Right renal cortex interstitium (tissue), 3 donors: ENCODE measurements at regions not wholly inside any gene's neighbourhood (a gene's known extent, or its start where the extent isn't known, plus 50 kb on each side); places are given as distances from the start of the nearest gene placed in this dataset.
"Not testable (repeated sequence)": the region's sequence is repeated elsewhere in the genome, so short reads cannot be mapped to it uniquely, and the experiment has no call there.

Source experiments
- DNase-seq, 3 donors: peaks; one replicate each; pipeline ENCODE4 v3.0.0-alpha.2; 2013; ENCODE audit warnings: low read depth in 3 of 3, low spot score in 2 of 3

GRCh38 chrX:39764441-39764914 is 333.3 kb downstream of the BCOR start:
- no peak for DNase-seq

DNA sequence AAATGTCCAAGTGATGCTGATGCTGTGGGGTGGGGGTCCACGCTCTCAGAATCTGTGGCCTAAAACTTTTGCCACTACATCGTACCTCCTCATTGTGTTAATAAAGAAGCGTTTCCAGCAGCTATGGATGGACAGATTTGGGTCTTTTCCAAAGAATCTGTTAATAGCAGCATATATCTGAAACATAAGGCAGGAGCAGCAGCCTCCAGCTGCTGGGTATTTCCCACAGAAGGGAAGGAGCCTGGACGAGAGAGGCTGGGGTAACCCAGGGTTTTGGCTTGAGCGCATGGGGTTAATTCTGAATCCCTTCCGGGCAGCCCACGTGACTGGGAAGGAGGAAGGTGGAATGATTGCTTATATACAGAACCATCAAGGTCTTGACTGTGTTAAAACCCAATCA is 332.4 kb downstream of the BCOR start:
- no peak for DNase-seq

GRCh38 chrX:39766085-39766726 is 331.6 kb downstream of the BCOR start:
- no peak for DNase-seq

- DNase-seq: no peak
These were observed 330.9 kb downstream of the BCOR start for GRCh38 chrX:39766855-39767254.

DNA sequence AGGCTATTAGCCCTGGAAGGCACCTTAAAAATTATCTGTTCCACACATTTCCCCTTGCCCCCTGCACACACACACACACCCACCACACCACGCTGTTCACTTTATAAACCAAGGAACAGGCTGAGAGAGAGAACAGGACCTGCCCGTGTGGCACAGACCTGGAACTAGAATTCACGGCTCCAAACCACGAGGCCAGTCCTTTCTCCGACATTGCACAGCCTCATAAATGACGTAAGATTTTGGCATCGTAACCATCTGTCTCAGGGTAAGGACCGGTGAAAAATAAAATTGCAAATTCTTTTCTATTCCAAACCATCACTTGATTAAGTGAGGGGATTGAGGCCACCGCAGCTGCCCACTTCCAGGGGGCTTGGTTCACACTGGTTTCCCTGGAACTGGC is 330.3 kb downstream of the BCOR start:
- no peak for DNase-seq

- DNase-seq: no peak
These were observed 328.0 kb downstream of the BCOR start for GRCh38 chrX:39769748-39770147.

- DNase-seq: no peak
These were observed 326.7 kb downstream of the BCOR start for GRCh38 chrX:39771089-39771488.

DNA sequence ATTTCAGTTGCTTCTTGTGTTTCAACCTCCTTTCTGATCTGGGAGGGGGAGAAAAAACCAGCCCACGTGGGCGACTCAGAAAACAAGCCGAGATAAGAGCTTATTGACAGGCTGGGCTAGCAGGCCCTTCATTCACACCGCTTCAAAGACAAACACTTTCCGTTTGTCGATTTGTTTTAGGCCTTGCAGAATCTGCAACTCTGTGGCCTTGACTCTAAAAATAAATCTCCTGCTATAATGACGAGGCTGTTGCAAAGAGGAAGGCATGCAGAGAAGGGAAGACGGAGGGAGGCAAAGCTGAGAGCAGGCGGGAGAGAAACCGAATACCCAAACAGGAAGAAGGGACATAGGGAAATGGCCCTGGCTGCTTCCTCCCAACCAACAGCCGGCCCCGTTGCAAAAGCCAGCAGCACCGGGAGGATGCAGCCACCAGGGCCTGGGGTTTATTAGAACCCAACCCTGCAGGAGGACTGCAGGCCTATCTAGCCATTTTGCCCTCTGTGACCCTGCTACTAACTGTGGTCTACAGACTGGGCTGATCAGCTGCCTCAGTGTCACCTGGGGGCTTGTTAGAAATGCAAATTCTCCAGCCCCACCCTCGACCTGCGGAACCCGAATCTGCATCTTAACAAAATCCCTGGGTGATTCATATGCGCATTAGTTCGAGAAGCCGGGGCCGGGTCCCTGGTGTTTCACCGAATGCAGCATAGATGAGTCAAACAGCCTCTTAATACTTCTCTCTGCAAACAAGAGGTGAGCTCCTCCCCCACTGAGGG is 325.5 kb downstream of the BCOR start:
- no peak for DNase-seq

DNA sequence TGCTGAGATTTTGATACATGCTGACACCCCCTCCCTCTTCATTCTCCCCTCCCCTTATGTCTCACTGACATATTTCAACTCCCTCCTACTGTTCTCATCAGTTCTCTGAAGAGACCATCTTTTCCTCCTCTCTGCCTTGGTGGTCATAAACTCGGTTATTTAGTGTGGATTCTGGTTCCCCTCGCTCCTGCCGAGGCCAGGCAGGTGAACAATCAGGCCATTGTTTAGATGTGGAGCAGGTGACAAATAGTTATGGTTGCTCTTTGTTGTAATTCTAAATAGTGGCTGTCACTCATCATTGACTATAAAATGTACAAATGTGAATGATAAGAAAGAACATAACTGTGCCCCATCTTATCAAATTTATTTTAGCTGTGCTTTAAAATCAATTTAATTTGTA is 324.6 kb downstream of the BCOR start:
- no peak for DNase-seq

- DNase-seq: no peak
These were observed 323.6 kb downstream of the BCOR start for GRCh38 chrX:39773923-39774773.

GRCh38 chrX:39774774-39775328 is 322.9 kb downstream of the BCOR start:
- DNase-seq: no peak

GRCh38 chrX:39777623-39778025 is 320.1 kb downstream of the BCOR start:
- no peak for DNase-seq

DNA sequence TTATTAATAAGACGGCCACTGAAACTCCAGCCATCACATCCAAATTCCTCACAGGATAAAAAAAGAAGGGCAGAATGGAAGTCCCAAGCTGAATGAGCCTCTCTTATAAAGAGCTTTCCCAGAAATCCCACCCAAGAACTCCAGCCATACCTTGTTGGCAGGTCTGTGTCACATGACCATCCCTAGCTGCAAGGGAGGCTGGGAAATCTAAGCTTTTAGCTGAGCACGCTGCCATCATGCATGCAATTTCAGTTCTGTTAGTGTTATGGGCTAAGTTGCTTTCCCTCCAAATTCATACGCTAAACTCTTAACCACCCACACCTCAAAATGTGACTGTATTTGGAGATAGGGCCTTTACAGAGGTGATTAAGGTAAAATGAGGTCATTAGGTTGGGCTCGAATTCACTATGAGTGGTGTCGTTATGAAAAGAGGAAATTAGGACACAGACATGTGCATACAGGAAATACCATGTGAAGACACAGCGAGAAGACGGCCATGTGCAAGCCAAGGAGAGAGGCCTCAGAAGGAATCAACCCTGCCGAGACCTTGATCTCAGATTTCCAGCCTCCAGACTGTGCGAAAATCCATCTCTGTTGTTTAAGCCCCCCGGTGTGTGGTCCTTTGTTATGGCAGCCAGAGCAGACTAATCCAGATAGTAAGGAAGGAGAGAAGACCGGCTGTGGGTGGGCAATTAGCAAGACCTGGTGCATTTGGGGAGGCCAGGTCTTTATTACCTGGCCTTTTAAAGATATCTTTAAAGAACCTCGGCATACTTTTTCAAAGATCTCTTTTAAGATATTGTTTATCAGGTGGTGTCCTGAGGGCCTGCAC is 317.6 kb downstream of the BCOR start:
- no peak for DNase-seq

GRCh38 chrX:39782276-39782675 is 315.5 kb downstream of the BCOR start:
- no peak for DNase-seq

- DNase-seq: no peak
These were observed 309.8 kb downstream of the BCOR start for GRCh38 chrX:39787999-39788398.

GRCh38 chrX:39788521-39788920 is 309.2 kb downstream of the BCOR start:
- no peak for DNase-seq

- no peak for DNase-seq
These were observed 306.1 kb downstream of the BCOR start for GRCh38 chrX:39791691-39792090.

DNA sequence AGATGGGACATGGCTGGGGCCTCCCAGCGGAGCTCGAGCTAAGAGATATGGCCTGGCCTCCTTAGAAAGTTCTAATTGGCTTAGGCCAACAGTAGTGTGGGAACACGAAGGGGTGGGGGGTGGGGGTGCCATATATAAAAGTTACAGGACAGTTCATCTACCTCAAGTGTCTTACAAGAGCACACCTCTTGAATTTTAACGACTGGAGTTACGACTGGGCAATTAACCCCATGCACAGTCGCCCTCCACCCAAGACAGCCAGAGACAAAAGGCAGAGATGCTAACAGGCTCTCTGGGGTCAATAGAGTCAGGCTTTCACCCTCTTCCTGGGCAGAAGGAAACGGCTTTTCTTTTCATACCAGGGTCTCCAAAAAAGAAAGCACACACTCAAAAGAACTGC is 302.2 kb downstream of the BCOR start:
- no peak for DNase-seq

DNA sequence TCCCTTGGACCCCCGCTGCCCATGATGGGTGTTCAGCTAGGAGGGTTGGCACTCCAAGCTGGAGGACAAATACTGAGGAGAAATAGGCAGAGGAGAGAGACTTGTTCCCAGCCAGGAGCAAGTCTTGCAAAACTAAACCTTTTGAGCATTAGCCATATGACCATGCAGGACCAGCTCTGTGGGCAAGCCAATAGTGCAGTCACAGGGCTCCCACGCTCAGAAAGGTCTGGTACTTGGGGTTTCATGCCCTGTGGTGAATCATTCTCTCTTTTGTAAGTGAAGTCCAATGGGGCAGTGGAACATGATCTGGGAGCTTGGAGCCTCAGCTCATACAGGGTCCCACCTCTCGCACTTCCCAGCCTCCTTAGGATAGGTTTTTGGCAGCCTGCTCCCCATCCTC is 300.9 kb downstream of the BCOR start:
- no peak for DNase-seq

- DNase-seq: not testable (repeated sequence)
These were observed 299.3 kb downstream of the BCOR start for GRCh38 chrX:39798488-39798887.
